ENCODE measurements at regions not wholly inside any gene's neighbourhood (a gene's known extent, or its start where the extent isn't known, plus 50 kb on each side); places are given as distances from the start of the nearest gene placed in this dataset.
"Not testable (repeated sequence)": the region's sequence is repeated elsewhere in the genome, so short reads cannot be mapped to it uniquely, and the experiment has no call there.

GRCh38 chr3:67947808-67948508, 293.5 kb upstream of the SUCLG2 start:
- peak; percentile 10 for DNase-seq (ENCODE audit: low read depth)

GRCh38 chr3:67946436-67946835, 292.0 kb upstream of the SUCLG2 start:
- no peak for DNase-seq (ENCODE audit: low read depth)

- DNase-seq (ENCODE audit: low read depth), result no peak
Measured at GRCh38 chr3:67943546-67943945, 289.1 kb upstream of the SUCLG2 start.

- DNase-seq (ENCODE audit: low read depth), result no peak
Measured at GRCh38 chr3:67941433-67942030, 287.1 kb upstream of the SUCLG2 start.

- no peak for DNase-seq (ENCODE audit: low read depth)
Measured at GRCh38 chr3:67940210-67940952, 286.0 kb upstream of the SUCLG2 start.

- no peak for DNase-seq (ENCODE audit: low read depth)
Measured at GRCh38 chr3:67937498-67938118, 283.2 kb upstream of the SUCLG2 start.

- DNase-seq (ENCODE audit: low read depth), result not testable (repeated sequence)
Measured at GRCh38 chr3:67930394-67930793, 276.0 kb upstream of the SUCLG2 start.

GRCh38 chr3:67923796-67924195, 269.4 kb upstream of the SUCLG2 start:
- DNase-seq (ENCODE audit: low read depth), result no peak

- DNase-seq (ENCODE audit: low read depth), result no peak
Measured at GRCh38 chr3:67920969-67921368, 266.6 kb upstream of the SUCLG2 start.

- DNase-seq (ENCODE audit: low read depth), result no peak
Measured at GRCh38 chr3:67920311-67920710, 265.9 kb upstream of the SUCLG2 start.

GRCh38 chr3:67916353-67916752, 261.9 kb upstream of the SUCLG2 start:
- DNase-seq (ENCODE audit: low read depth), result no peak

- no peak for DNase-seq (ENCODE audit: low read depth)
Measured at GRCh38 chr3:67907735-67908134, 253.3 kb upstream of the SUCLG2 start.

- DNase-seq (ENCODE audit: low read depth), result no peak
Measured at GRCh38 chr3:67906261-67906660, 251.8 kb upstream of the SUCLG2 start.

GRCh38 chr3:67901681-67902080, 247.3 kb upstream of the SUCLG2 start:
- DNase-seq (ENCODE audit: low read depth), result no peak

GRCh38 chr3:67898916-67899315, 244.5 kb upstream of the SUCLG2 start:
- DNase-seq (ENCODE audit: low read depth), result no peak

GRCh38 chr3:67897351-67898336, 243.2 kb upstream of the SUCLG2 start:
- DNase-seq (ENCODE audit: low read depth), result no peak

GRCh38 chr3:67896130-67896529, 241.7 kb upstream of the SUCLG2 start:
- no peak for DNase-seq (ENCODE audit: low read depth)

- no peak for DNase-seq (ENCODE audit: low read depth)
Measured at GRCh38 chr3:67894510-67894909, 240.1 kb upstream of the SUCLG2 start.

GRCh38 chr3:67884345-67884744, 229.9 kb upstream of the SUCLG2 start:
- DNase-seq (ENCODE audit: low read depth), result no peak

- no peak for DNase-seq (ENCODE audit: low read depth)
Measured at GRCh38 chr3:67883766-67884165, 229.4 kb upstream of the SUCLG2 start.

GRCh38 chr3:67882981-67883380, 228.6 kb upstream of the SUCLG2 start:
- no peak for DNase-seq (ENCODE audit: low read depth)

GRCh38 chr3:67876261-67876660, 221.8 kb upstream of the SUCLG2 start:
- no peak for DNase-seq (ENCODE audit: low read depth)
